Spleen (tissue), 7 donors: ENCODE measurements at regions not wholly inside any gene's neighbourhood (a gene's known extent, or its start where the extent isn't known, plus 50 kb on each side); places are given as distances from the start of the nearest gene placed in this dataset.

Source experiments
- CTCF ChIP-seq, 11 experiments: fragments of 200-600 bp in 7 of 11; fragments of 450-650 bp in 4 of 11; sonication (generic) in 4 of 11; IDR thresholded peaks in 8 of 11; conservative IDR thresholded peaks in 3 of 11; 1 replicate in 7 of 11; 2 replicates in 4 of 11; pipeline versions ENCODE4 v1.4.0 to v1.8.0; 2016 to 2021; ENCODE audit warnings: antibody characterized with exemption in 11 of 11, inconsistent platforms in 4 of 11, mild to moderate bottlenecking in 1 of 11
- POLR2AphosphoS5 ChIP-seq, 3 donors: sonication (generic); formaldehyde crosslinking; IDR thresholded peaks; one replicate each; pipeline ENCODE4 v1.5.1; 2017; ENCODE audit warnings: antibody characterized with exemption in 3 of 3
- donor health status: DM: no; HTN: no; CAD: no; lungs with moderate emphysema.
- donor health status: DM: no; HTN: no; CAD: no.
- donor health status: DM: no; HTN: no; CAD: no.

- TF ChIP-seq CTCF (IDR thresholded peaks at IDR 0.05 in 8 of 11, conservative IDR thresholded peaks at IDR 0.05 in 3 of 11) (no peak), POLR2AphosphoS5 (IDR thresholded peaks at IDR 0.05) (peak; percentile 24 to 65 (median 55))
Measured at GRCh38 chr10:78802866-78803265, 265.9 kb upstream of the ZMIZ1 start.
